GM04503 (cell line): ENCODE measurements at regions not wholly inside any gene's neighbourhood (a gene's known extent, or its start where the extent isn't known, plus 50 kb on each side); places are given as distances from the start of the nearest gene placed in this dataset.

ENCODE experiments used
- DNase-seq: peaks from one replicate; pipeline ENCODE4 v3.0.0-alpha.2; 2012; ENCODE audit warnings: low read depth

GRCh38 chr1:55364216-55364615 is 149.1 kb upstream of the USP24 start:
- DNase-seq: no peak

- no peak for DNase-seq
Observed at GRCh38 chr1:55363268-55363667, 148.1 kb upstream of the USP24 start.

- DNase-seq: peak; percentile 46
Observed at GRCh38 chr1:55362558-55362957, 147.4 kb upstream of the USP24 start.

DNA sequence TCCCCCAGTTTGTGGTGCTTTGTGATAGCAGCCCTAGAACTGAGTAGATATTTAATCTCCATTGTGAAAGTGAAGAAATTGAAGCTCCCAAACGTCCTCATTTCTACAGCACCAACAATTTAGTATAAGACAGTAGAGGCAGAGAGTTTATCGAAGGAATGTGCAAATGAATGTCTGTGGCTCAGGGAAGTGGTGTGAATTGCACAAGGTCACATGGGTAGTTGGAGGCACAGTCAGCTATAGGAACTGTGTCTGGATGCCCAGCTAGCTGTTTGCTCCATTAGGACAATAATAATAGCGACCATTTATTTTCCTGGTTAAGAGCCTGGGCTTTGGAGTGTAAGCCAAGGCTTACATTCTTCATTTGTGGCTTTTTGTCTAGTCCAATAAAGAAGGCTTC is 144.4 kb upstream of the USP24 start:
- no peak for DNase-seq

DNA sequence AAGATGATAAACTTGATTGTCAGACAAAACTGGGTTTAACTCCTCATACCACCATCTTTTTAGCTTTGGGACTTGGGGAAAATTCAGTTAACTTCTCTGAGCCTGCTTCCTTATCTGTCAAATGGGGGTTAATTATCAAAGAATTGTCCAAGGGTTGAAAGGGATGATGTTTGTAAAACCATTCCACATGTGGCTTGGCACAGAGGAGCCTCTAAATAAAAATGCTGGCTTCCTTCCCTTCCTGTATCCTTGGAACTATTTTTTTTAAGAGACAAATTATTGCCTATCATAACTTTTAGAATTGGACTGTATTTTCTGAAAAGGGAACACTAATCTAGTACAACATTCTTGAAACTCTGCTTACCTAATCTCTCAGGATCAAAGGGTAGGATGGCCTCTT is 143.4 kb upstream of the USP24 start:
- no peak for DNase-seq

- no peak for DNase-seq
Observed at GRCh38 chr1:55355549-55355948, 140.4 kb upstream of the USP24 start.

- no peak for DNase-seq
Observed at GRCh38 chr1:55353707-55354620, 138.8 kb upstream of the USP24 start.

DNA sequence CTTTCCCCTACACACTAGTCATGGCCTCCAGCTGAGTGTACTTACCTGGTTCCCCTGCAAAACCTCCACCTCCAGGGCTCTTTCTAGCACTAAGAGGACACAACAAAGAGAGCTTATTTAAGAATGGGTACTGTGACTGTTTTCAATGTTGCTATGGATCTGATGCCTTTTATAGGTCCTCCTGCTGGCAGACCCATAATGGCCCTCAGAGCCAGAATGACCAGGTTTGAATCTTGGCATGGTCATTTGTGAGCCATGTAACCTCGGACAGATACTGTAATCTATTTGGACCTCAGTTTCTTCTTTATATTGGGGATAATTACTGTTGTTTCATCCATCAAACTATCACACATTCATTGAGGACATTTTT is 137.6 kb upstream of the USP24 start:
- DNase-seq: no peak

DNA sequence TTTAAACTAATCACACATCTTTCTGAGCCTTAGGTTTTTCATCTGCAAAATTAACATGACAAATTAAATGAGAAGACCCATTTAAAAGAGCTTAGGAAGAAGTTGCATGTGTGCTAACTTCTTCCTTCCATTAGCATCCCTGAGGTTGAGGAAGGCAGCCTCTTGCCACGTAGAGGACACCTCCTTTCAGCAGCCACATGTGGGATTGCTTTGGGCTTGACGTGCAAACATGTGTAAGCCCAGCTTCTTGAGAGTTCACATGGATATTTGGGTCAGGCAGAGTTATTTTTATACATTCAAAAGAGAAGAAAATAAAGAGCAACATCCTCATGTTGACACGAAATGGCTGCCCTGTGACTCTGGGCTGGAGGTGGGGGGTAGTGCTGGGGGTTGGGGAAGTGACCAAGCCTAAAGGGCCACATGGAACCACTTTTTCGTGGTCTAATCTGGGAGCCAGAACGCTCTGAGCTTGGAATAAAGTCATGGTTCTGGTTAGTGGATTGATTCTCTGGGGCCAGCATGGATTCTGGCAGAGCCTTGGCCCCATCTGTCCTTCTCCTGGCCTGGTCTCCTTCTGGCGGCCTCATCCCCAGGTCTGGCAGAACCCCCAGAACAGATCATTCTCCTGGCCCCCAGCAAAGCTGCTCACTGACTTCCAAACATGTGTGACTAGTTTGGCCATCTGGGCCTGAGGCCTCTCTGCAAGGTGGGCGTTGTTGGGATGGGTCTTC is 137.1 kb upstream of the USP24 start:
- DNase-seq: no peak

DNA sequence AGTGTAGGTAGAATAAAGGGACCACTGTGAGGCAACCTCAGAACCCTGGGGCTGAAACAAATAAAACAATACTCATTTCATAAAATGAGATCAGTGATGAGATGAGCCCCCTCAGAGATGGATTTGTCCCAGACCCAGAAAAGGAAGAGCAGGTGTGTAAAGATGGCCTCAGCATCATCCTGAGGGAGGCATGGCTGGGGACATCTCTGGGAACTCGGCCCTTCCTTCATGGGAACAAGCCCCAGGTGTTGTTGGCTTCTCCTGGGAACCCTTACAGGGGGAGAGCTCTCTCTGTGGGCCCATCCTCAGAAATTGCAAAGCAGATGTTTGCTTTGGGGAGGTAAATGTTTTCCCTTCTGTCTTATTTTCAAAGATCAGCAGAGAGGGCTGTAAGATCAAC is 133.2 kb upstream of the USP24 start:
- DNase-seq: no peak

- DNase-seq: no peak
Observed at GRCh38 chr1:55347866-55348265, 132.7 kb upstream of the USP24 start.

DNA sequence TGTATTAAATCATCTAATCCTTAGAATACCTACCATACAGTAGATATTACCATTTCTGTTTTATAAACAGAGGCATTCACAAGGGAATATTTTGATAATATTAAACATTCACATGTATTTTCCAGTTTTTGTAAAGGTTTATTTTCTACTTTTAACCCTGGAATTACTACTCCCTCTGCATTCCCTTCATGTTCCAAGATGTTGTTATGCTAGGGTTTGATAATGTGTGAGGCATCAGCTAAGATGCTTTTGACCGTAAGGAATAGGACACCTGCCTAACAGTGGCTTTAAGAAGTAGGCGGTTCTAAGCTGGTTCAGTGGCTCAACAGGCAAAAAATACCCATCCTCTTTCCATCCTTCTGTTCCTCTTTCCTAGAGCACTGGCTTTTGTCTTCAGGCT is 131.9 kb upstream of the USP24 start:
- DNase-seq: no peak

GRCh38 chr1:55346586-55346985 is 131.4 kb upstream of the USP24 start:
- DNase-seq: no peak

DNA sequence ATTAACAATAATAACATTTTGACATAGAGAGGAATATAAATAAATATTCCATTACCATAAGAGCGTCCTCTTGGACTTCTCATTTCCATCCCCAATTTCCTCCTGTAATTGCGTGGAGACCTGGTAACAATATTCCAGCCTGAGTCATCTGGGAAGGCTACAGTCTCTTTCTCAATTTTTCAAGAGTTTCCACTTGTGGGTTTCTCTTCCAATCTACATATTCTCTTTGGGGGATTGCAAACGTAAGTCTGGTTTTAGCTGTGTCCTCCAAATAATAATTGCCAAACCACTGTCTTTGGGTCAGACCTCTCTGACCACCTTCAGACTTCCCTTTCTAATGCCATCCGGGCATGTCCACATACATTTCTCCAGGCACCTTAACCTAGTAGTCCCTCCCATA is 124.5 kb upstream of the USP24 start:
- no peak for DNase-seq

DNA sequence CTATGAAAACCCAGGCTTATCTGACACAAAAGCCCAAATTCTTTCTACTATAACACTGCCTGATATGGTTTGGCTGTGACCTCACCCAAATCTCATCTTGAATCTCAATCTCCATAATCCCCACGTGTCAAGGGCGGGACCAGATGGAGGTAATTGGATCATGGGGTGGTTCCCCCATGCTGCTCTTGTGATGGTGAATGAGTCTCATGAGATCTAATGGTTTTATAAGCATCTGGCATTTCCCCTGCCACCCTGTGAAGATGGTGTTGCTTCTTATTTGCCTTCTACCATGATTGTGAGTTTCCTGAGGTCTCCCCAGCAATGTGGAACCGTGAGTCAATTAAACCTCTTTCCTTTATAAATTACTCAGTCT is 123.3 kb upstream of the USP24 start:
- no peak for DNase-seq

DNA sequence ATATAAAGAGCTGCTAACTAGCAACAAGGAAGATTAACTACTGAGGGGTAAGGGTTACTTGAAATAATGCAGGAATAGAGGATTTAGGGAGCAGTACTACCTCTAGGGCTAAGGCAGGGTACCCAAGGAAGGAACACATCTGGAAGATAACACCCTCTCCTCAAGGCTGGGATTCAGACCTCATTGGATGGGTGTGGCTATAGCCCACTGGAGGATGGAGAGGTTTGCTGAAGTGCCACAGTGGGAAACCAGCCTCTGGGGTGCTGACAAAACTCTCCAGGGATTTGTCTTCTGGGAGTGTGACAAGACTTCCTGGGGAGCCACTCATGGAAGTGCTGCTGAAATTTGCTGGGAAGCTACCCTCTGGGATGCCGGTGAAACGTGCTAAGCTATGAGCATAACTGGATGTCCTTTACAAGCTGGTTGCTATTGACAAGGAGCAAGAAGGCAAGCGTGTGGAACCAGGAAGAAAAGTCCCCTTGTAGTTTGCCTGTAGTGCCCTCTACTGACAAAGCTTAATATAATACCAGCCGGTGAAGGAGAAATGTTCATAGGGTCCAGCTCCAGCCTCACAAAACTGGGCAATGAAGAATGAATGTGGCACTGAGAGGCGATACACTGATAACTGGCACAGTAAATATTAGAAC is 122.8 kb upstream of the USP24 start:
- DNase-seq: peak; percentile 15

DNA sequence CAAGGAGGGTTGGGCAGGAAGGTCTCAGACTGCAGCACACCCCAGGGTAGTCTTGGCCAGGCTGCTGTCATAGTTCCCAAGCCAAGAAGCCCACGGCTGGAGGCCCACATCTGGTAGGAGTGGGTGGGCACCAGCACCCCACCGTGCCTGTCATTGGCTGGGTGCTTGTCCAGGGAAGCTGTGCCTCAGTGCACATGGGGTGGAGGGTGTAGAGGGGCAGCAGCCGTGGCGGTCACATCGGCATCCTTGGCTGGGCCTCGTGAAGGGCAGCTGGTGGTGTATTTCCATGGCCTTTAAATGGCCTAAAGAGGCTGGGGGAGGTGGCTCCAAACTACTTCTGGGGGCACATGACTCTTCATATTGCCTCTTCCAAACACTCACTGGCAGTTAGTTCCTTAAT is 119.6 kb upstream of the USP24 start:
- no peak for DNase-seq

GRCh38 chr1:55334160-55334559 is 119.0 kb upstream of the USP24 start:
- no peak for DNase-seq

DNA sequence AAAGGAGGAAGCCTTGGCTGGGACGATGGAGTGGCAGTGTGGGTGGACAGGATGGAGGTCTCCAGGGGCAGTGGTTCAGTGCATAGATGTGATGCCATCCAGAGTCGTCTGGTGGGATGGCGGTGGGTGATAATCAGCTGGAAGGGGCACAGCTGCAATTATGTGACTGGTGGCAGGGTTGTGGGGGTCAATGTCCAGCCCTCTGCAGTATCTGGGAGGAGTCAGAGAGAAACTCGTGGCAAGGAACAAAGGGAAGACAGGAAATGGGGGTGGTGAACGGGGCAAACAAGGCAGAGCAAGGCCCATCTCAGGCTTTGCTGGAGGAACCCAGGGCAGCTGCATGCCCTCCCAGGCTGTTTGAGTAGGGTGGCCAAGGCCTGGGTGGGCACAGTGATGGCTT is 118.3 kb upstream of the USP24 start:
- no peak for DNase-seq

- no peak for DNase-seq
Observed at GRCh38 chr1:55331351-55331750, 116.2 kb upstream of the USP24 start.

GRCh38 chr1:55329808-55330432 is 114.8 kb upstream of the USP24 start:
- DNase-seq: no peak

DNA sequence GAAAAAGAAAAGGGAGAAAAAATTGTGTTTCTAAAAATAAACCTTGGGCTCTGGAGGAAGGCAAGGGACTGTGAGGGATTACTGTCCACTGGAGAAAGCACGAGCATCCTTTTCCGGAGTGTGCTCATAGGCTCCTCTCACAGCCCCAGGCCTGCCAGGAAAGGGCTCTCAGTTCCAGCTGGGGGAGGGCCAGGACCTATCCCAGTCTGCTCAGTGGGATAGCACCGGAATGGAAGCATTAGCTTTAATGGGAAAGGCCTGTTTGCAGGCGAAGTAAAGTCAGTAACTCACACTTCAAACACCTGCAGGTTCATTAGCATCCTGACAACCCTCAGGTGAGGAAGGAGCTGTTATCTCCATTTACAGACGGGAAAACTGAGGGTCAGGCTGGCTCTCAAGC is 113.9 kb upstream of the USP24 start:
- no peak for DNase-seq
